MM.1S (cell line): ENCODE measurements at regions not wholly inside any gene's neighbourhood (a gene's known extent, or its start where the extent isn't known, plus 50 kb on each side); places are given as distances from the start of the nearest gene placed in this dataset.

Source experiments
- DNase-seq: peaks from one replicate; pipeline ENCODE4 v3.0.0-alpha.2; 2015
- H2AFZ ChIP-seq: fragments of 300-600 bp; sonication (generic); 2 replicates; pipeline ENCODE4 v1.6.0; 2016; ENCODE audit warnings: antibody characterized with exemption, low read length
- H3F3A ChIP-seq: fragments of 300-600 bp; sonication (generic); 2 replicates; pipeline ENCODE4 v1.6.1; 2016; ENCODE audit warnings: mild to moderate bottlenecking, antibody characterized with exemption, low read length, moderate library complexity, mixed read lengths; ENCODE audit not compliant: insufficient read depth
- H3K27ac ChIP-seq: fragments of 300-600 bp; sonication (generic); 2 replicates; pipeline ENCODE4 v1.5.1; 2016; ENCODE audit warnings: mild to moderate bottlenecking, low read length
- H3K27me3 ChIP-seq: fragments of 300-600 bp; sonication (generic); replicated peaks from 2 replicates; pipeline ENCODE4 v1.6.0; 2016; ENCODE audit warnings: low read length; ENCODE audit not compliant: insufficient read depth
- H3K36me3 ChIP-seq: fragments of 300-600 bp; sonication (generic); replicated peaks from 2 replicates; pipeline ENCODE4 v1.6.1; 2016; ENCODE audit warnings: mild to moderate bottlenecking, low read length, mixed read lengths; ENCODE audit not compliant: insufficient read depth
- H3K4me1 ChIP-seq: fragments of 300-600 bp; sonication (generic); 2 replicates; pipeline ENCODE4 v1.6.1; 2016; ENCODE audit warnings: low read length, mixed read lengths
- H3K4me2 ChIP-seq: fragments of 300-600 bp; sonication (generic); 2 replicates; pipeline ENCODE4 v1.6.0; 2016; ENCODE audit warnings: low read depth, low read length
- H3K4me3 ChIP-seq: fragments of 300-600 bp; sonication (generic); 2 replicates; pipeline ENCODE4 v1.5.1; 2016; ENCODE audit warnings: low read length, mixed read lengths
- H3K79me2 ChIP-seq: fragments of 300-600 bp; sonication (generic); 2 replicates; pipeline ENCODE4 v1.6.1; 2016; ENCODE audit warnings: mixed run types, low read length, mixed read lengths
- H3K9ac ChIP-seq: fragments of 300-600 bp; sonication (generic); 2 replicates; pipeline ENCODE4 v1.6.1; 2016; ENCODE audit warnings: low read length, mixed read lengths
- H3K9me2 ChIP-seq: fragments of 300-600 bp; sonication (generic); replicated peaks from 2 replicates; pipeline ENCODE4 v1.6.1; 2016; ENCODE audit warnings: mild to moderate bottlenecking, low read length, mixed read lengths; ENCODE audit not compliant: insufficient read depth
- H3K9me3 ChIP-seq: fragments of 300-600 bp; sonication (generic); replicated peaks from 2 replicates; pipeline ENCODE4 v1.6.1; 2016; ENCODE audit warnings: mild to moderate bottlenecking, low read length, mixed read lengths; ENCODE audit not compliant: insufficient read depth
- H4K20me1 ChIP-seq: fragments of 300-600 bp; sonication (generic); 2 replicates; pipeline ENCODE4 v1.6.1; 2016; ENCODE audit warnings: mild to moderate bottlenecking, low read length, moderate library complexity, mixed read lengths; ENCODE audit not compliant: insufficient read depth
- EZH2 ChIP-seq: fragments of 300-600 bp; sonication (generic); optimal IDR thresholded peaks from 2 replicates; pipeline ENCODE3; 2017; ENCODE audit warnings: low read depth, mild to moderate bottlenecking, antibody characterized with exemption, low read length, mixed read lengths
- EZH2phosphoT487 ChIP-seq: fragments of 300-600 bp; sonication (generic); IDR thresholded peaks from 2 replicates; pipeline ENCODE4 v1.6.1; 2018; ENCODE audit warnings: antibody characterized with exemption, low read length
- TF ChIP-seq, protein P1 (sequence below): fragments of 300-600 bp; sonication (generic); IDR thresholded peaks from 2 replicates; pipeline ENCODE4 v1.5.1; 2016; ENCODE audit warnings: antibody characterized with exemption, low read length, mixed read lengths

DNA sequence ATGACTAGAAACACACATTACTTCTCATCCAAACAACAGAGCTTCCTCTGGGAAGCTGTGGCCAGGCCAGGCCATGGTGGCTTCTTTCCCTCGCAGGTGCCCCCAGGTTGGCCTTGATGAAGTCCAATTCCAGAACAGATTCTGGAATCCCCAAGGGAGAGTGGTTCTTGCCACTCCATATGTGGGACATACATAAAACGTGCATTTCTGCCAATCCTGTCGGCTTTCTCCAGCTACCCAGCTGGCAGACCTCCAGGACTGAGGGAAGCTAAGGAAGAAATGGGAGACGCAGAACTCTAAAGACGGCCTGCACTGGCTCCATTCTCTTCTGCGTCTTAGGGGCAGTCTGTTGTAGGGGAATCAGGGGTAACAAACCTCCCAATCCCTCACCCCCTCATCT is 219.2 kb upstream of the CDH5 start:
- H3K9me2 ChIP-seq, result no peaks in the 10 kb centered on the region
- no peak overlapping the region for H2AFZ ChIP-seq
- no peaks in the 10 kb centered on the region for H3K9me3 ChIP-seq
- H3K27me3 ChIP-seq, result no peaks in the 10 kb centered on the region
- no peak overlapping the region for H3K9ac ChIP-seq
- H3F3A ChIP-seq, result no peaks in the 10 kb centered on the region
- H3K27ac ChIP-seq, result no peak overlapping the region
- 0 out of 2 replicates have a peak, but pooled peaks cover 5% of the 10 kb centered on the region for H3K4me1 ChIP-seq
- no peaks in the 10 kb centered on the region for H3K36me3 ChIP-seq
- no peaks in the 10 kb centered on the region for H3K79me2 ChIP-seq
- H4K20me1 ChIP-seq, result no peaks in the 10 kb centered on the region
- TF ChIP-seq EZH2phosphoT487, result no peak
- no peak for TF ChIP-seq EZH2
- TF ChIP-seq, protein P1, sequence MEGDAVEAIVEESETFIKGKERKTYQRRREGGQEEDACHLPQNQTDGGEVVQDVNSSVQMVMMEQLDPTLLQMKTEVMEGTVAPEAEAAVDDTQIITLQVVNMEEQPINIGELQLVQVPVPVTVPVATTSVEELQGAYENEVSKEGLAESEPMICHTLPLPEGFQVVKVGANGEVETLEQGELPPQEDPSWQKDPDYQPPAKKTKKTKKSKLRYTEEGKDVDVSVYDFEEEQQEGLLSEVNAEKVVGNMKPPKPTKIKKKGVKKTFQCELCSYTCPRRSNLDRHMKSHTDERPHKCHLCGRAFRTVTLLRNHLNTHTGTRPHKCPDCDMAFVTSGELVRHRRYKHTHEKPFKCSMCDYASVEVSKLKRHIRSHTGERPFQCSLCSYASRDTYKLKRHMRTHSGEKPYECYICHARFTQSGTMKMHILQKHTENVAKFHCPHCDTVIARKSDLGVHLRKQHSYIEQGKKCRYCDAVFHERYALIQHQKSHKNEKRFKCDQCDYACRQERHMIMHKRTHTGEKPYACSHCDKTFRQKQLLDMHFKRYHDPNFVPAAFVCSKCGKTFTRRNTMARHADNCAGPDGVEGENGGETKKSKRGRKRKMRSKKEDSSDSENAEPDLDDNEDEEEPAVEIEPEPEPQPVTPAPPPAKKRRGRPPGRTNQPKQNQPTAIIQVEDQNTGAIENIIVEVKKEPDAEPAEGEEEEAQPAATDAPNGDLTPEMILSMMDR, result no peak
- H3K4me3 ChIP-seq, result no peak overlapping the region
- no peak for DNase-seq
- H3K4me2 ChIP-seq, result no peak overlapping the region

DNA sequence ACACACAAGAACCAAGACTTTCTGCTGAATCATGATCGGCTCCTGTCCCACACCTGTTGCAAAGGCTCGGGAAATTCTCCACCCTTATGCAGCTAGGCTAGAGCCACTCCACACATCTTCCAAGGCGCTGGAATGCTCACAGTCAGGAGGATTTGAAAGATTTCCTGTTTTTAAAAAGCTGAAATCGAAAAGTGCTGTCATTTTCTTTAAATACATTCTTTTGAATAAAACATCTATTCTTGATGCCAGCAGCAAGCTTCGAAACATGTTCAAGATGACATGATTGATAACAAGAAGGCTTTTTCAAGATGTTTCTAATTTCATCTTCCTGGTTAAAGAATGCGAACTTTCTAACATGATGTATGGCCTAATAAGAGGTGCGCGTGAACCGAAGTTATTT is 219.7 kb upstream of the CDH5 start:
- Histone ChIP-seq H3K4me2 (no peak overlapping the region), H3K36me3 (no peaks in the 10 kb centered on the region), H3K4me3 (no peak overlapping the region), H3K9me2 (no peaks in the 10 kb centered on the region), H3K27ac (no peak overlapping the region), H3K9ac (no peak overlapping the region), H4K20me1 (no peaks in the 10 kb centered on the region), H3F3A (no peaks in the 10 kb centered on the region), H3K79me2 (no peaks in the 10 kb centered on the region), H3K4me1 (0 out of 2 replicates have a peak, but pooled peaks cover 5% of the 10 kb centered on the region), H3K9me3 (no peaks in the 10 kb centered on the region), H2AFZ (no peak overlapping the region), H3K27me3 (no peaks in the 10 kb centered on the region)
- no peak for DNase-seq
- TF ChIP-seq EZH2 (no peak), EZH2phosphoT487 (no peak)
- TF ChIP-seq, protein P1, result no peak

DNA sequence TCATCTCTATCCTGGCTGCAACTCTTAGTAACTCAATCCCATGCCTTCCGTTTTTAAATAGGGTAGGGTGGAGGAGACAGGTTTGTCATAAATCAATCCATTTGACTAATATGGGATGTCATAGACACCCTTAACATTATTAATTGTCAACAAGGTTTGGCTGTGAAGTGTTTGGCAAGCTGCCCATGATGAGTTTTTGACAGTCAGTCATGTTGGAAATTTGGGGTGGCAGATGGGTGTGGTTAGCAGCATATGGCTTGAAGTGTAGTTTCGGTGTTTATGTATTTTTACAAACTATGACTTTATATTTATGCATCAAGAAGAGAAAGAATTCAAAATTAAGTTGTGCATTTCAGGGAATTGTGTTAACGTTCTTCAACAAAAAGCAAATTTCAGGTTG is 221.8 kb upstream of the CDH5 start:
- Histone ChIP-seq H3K4me1 (no peaks in the 10 kb centered on the region), H3K9me3 (no peaks in the 10 kb centered on the region), H3K9ac (no peak overlapping the region), H3K4me3 (no peak overlapping the region), H3K36me3 (no peaks in the 10 kb centered on the region), H4K20me1 (no peaks in the 10 kb centered on the region), H3K27ac (no peak overlapping the region), H3K27me3 (no peaks in the 10 kb centered on the region), H3F3A (no peaks in the 10 kb centered on the region), H3K4me2 (no peak overlapping the region), H2AFZ (no peak overlapping the region), H3K9me2 (no peaks in the 10 kb centered on the region), H3K79me2 (no peaks in the 10 kb centered on the region)
- TF ChIP-seq, protein P1, result no peak
- TF ChIP-seq EZH2 (no peak), EZH2phosphoT487 (no peak)
- no peak for DNase-seq
